ENCODE measurements at regions not wholly inside any gene's neighbourhood (a gene's known extent, or its start where the extent isn't known, plus 50 kb on each side); places are given as distances from the start of the nearest gene placed in this dataset.

DNA sequence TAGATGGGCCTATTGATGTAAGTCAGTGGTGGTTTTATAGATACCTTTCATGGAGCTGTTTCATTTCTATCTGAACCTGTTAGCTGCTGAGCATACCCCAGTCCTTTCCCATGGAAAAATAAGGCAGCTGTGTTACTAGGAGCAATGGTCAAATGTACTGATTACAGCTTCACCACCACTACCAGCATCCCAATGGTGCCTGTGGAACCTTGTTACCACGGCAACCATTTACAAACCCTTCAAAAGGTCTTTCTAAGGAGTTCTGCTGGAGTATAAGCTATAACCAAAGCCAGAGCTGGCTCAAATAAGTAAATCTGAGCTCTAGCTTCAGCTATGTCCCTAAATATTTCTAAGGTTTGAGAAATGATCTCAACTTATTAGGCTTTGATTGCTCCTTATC, 133.4 kb upstream of the ACP3 start:
- FAIRE-seq, result no peak
- no peak for DNase-seq (ENCODE audit: low spot score)

DNA sequence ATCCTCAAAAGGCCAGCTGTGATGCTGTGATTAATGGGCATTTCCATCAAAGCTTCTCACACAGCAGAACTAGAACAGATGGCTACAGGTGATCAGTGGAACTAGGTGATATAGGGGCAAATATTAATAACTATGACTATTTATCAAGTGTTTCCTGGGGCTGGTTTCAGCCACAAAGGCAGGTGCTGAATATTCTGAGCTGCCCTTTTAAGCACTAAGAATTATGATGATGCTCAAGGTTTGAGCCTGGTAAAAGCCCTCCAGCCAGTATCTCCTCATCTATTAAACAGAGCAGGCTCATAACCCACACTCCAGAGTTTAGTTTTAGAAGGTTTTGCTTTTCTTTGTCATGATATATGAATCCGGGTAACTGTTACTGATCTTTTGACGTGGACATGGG, 129.5 kb upstream of the ACP3 start:
- DNase-seq (ENCODE audit: low spot score) (no peak), FAIRE-seq (no peak)

DNA sequence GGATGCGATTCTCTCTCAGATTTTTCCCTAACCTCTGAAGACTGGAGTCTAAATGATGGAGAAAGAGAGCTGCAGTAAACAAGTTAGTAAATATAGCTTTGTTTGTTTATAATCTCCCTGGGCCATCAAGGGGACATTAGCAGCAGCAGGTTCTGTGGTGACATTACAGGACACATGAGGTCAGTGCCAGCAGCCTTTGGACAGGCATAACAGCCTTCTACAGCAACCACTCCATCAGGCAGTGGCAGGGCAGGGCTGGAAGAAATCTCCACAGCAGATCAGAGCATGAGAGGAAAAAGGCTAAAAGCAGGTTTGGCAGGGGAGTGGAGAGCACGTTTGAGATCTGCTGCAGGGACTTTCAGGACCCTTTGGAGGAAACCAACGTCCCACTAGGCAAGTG, 127.6 kb upstream of the ACP3 start:
- no peak for FAIRE-seq
- DNase-seq (ENCODE audit: low spot score), result no peak

DNA sequence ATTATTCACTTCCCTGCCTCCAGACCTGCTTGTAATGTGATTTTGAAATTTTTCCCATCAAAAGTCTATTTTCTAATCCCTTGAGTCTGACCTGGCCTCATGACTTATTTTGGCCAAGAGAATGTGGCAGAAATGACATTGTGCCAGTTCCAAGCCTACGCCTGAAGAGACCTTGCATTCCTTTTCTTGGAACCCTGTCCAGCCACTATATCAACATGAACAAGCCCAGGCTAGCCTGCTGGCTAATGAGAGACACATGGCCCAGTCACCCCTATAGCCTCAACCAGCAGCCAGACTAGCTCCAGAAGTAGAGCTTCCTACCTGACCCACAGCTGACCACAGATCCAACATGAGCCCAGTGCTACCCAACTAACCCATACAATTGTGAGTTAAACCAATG, 121.1 kb upstream of the ACP3 start:
- no peak for FAIRE-seq

DNA sequence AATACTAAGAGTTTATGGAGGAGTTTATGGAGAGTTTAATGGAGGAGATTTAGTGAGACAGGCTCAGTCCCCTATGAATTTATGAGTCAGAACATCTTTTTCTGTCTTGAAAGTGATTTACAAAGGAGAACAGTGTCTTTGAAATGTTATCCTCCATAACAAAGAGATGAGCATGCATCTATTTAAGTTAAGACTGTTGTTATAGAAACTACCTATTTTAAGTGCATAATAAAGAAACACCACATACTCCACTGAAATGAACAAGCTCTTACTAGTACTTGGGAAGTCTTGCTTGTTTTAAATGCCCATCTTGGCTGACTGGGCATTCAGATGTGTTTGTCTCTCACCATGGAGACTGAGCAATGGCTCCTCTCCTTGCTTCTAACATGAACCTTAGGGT, 118.7 kb upstream of the ACP3 start:
- FAIRE-seq, result no peak
- no peak for DNase-seq (ENCODE audit: low spot score)

More for the DNA sequence above, 121.1 kb upstream of the ACP3 start:
- no peak for DNase-seq (ENCODE audit: low spot score)

DNA sequence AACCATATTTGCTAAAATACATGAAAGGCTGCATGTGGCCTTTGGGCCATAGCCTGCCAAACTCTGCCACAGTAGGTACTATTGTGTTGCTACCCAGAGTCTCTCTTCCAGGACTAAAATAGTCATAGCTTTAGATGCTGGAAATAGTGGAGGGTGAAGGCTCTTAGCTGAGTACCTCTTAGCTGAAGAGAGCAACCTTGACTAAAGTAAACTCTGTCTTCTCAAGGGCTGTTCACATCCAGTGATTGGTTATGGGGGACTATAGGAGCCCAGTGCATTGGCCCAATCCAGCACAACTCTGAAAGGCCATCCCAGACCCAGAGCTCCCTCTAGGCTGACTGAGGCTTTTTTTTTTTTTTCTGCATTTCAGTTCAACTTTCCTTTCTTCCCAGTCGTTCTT, 117.8 kb upstream of the ACP3 start:
- DNase-seq (ENCODE audit: low spot score) (no peak), FAIRE-seq (no peak)

DNA sequence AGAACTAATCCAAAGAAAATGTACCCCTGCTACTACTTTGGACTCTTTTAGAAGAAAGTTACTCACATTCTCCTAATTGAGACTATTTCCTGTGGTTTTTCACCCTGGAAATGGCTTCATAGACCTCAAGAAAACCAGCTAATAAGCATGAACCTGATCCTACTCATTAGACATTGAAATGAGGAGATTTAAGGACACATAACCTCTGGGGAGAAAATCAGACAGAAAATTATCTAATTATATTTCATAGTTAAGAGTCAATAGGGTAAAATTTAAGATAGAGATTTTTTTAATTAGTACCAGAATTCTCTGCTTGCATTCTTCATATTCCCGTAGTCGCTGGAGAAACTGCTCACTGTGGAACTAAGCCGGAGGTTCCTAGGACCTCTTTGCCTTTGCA, 114.6 kb upstream of the ACP3 start:
- no peak for FAIRE-seq

DNA sequence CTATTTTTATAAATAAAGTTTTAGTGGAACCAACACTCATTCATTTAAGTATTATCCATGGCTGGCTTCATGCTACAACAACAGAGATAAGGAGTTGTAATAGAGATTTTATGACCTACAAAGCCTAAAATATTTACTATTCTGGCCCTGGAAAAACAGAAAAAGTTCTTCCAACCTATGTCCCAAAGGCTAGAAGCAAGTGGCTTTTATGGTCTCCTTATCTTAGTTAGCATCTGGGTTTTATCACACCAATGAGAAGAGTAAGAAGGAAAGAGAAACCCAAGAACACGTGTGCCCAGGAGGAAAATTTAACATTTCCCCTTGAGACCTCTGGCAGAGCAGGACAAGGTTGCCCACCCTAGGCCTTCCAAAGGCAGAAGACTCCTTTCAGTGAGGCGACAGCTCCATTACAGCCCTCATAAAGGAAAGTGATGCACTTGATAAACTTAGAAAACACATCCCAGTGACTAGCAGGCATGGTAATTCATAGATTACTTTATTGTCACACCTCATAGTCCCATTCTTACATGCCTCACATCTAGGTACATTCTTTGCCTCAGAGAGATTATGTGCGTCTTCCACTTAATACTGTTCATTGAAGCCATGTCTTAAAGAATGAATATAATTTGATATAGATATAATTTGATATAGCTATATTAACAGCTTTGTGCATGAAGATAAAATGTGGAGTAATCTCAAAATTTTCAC, 113.2 kb upstream of the ACP3 start:
- FAIRE-seq (no peak), DNase-seq (ENCODE audit: low spot score) (no peak)

More for the DNA sequence above, 114.6 kb upstream of the ACP3 start:
- no peak for DNase-seq (ENCODE audit: low spot score)

DNA sequence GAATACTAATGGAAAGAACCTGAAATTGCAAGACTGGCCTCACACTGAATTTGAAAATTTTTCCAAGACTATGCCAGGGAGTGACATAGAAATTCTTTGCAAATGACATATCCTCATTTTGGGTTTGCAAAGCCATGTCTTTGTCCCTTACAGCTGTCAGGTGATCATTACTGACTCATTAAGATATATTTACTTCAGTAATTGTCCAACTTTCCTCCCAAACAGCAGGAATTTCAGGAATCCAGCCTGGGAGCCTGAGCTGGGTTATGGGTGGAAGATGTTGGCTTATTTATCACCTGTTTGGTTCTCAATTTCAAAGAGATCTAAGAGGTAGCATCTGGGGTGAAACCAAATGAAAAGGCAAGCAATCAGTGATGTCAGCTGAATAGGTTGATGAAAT, 111.6 kb upstream of the ACP3 start:
- peak; percentile 37 for DNase-seq (ENCODE audit: low spot score)
- no peak for FAIRE-seq

DNA sequence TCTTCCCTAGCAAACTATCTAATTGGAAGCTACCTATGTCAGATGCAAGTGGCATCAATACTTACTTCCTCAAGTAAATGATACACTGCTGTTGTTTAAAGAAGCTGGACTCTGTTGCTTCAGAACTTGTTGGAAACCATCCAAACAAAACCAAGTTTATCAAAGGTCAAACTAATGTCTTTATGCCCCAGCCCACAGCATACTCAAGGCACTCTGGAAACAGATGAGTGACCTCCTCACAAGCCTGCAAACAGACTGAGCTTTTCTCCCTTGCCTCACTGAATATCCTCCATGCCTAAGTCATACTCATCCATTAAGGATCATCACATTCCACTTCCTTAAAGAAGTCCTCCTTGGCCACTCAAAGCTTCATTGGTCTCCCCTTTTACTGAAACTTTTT, 107.4 kb upstream of the ACP3 start:
- no peak for FAIRE-seq
- no peak for DNase-seq (ENCODE audit: low spot score)

DNA sequence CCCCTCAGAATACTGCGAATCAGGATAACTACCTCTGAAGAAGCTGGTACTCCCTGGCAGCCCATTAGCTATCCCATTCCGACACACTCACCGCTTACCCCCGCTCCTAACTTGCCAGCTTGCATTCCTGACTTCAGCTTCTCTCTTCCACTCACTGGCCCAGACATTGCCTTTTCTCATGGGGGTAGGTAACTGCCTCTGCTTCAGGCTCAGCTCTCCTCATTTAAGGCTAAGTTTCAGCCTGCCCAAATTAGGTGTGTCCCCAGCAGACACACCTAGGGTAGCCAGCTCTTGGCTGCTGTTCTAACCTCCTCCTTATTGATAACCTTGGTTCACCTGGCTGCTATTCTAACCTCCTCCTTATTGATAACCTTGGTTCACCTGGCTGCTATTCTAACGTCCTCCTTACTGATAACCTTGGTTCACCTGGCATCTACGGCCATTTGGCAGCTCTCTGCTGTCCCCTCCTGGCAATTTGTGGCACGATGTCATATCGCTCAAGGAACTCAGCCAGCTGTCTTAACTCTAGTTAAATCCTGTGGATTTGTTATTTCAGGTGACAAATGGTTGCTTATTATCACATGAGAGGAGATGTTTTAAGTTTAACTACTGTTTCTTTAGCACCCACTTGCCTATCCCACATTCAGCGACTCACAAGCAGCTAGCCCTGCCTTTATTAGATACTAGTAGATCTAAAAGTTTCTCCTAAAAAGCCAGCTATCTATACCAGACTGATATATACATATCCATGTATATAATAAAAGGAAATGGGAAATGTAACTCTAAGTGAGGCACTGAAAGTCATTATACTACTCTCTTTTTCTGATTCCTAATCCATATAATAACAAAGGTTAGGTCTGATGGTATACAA, 106.5 kb upstream of the ACP3 start:
- FAIRE-seq, result no peak
- DNase-seq (ENCODE audit: low spot score), result no peak

DNA sequence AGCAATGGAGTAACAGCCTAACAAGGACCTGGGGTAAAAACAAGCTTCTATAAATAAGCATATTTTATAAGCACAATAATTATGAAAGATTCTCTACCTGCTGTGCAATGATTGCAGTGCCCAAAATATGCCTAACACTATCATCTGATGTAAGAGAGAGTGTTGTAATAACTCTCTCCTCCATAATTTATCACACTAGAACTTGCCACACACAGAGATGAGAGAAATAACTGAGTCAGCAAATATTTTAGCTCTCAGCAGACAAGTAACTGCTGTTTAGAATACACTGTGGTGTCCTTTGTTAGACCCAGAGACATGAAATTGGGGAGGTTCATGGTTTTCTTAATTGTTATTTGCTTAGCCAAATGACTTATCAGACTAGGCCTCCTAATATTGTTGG, 105.3 kb upstream of the ACP3 start:
- FAIRE-seq, result no peak
- DNase-seq (ENCODE audit: low spot score), result no peak

DNA sequence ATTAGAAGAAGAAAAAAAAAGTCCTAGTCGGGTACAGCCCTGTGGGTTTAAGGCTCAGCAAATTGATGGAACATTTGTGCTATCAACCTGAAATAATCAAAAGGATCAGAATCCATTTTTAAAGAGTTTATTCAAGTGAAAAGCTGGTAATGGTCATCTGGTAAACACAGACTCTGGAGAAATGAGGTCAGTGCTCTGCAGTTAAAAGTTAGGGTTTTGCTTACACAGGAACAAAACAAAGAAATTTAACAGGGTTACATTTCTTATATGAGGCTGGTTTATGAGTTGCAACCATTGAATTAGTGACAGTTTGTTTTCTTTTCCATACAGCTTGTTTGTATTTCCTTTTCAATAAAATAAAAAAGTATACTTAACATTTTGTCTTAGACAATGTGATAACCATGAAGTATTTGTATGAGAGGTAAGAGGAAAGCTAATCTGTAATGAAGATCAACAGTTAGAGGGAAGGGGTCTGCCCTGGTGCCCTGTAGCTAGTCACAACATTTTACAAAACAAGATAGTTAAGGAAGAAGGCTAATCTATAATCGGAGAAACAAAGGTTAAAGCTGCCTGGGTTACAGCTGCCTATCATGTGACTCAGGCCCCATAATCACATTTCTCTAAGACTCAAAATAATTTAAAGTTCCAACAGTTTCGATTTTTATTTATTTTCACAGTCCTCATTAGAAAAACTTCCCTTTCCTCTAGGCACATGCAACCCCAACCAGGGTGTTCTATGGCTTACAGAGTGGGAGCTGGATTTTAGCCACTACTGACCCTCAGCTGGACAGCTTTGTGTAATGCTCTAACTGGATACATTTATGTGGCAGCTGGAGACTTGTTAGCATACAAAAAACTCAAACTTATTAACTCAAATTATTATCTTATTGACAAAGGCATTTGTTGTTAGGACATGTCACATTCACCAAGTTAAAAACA, 98.1 kb upstream of the ACP3 start:
- DNase-seq (ENCODE audit: low spot score) (no peak), FAIRE-seq (no peak)

DNA sequence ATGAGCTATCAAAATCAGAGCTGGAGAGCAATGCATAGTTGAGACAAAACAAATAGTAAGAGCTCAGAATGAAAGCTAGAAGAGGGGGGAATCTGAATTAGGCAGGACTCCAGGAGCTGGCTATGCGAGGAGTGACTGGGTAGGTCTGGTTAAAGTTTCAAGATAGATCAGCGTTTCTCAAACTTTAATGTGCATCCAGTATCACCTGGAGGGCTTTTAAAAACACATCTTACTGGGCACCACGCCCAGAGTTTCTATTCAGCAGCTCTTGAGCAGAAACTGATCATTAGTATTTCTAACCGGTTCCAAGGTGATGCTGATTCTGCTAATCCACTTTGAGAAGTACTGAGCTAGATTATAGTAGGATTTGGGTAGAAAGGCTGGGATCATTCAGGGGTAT, 96.2 kb upstream of the ACP3 start:
- FAIRE-seq (no peak), DNase-seq (ENCODE audit: low spot score) (no peak)

DNA sequence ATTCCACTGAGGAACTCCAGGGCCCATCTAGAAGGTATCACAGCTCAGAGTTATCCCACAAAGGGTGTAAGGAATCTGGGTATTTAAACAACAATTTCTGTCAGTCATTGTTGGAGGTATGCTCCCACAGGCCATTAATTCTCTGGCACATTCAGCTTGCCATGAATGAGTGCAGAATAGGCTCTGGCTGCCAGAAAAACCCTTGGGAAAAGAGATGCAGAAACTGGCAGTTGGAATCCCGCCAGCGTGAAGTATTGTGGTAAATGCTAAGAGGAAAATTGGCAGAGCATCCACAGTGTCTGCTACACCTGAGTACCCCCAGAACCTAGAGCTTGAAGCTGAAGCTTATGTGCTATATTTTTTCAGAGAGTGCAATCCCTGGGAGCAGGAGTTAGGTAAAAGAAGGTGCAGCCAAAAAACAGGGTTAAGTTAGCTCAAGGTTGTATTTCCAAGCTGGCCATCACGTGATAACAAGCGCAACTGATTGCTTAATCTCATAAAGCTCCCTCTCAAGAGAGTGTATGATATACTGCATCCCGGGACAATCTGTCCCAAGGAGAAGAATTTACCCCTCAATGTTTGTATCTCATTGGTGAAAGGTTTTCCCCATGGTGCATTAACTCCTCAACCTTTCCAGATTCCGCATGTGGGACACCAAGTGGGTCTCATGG, 94.2 kb upstream of the ACP3 start:
- FAIRE-seq (no peak), DNase-seq (ENCODE audit: low spot score) (no peak)

DNA sequence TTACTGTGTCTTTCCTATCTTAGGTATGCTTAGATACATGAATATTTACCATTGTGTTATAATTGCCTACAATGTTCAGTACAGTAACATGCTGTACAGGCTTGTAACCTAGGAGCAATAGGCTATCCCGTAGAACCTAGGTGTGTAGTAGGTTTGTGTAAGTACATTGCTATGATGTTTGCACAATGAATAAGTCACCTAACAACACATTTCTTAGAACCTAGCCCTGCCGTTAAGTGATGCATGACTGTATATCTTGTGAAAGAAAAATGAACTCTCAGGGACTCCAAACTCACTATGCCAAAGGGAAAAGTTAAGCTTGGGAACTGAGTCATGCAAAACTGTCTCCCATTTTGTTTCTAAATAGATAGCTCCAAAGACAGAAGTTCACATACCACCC, 91.5 kb upstream of the ACP3 start:
- FAIRE-seq, result no peak
- DNase-seq (ENCODE audit: low spot score), result no peak

DNA sequence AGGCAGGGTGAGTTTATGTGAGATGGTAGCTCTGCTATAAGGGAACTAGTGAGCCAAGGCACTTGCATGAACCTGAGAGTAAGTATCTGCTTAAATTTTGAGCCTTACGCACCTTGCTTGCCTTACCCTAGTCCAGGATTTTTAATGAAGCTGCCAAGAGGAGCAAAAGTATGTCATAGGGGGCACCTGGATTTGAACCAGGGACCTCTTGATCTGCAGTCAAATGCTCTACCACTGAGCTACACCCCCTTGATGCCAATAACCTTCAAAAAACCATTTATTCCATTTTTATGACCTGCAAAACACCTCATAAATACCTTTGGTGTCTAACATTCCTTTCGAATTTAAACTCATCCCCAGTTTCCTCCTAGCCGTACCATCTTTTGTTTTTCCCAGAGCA, 88.3 kb upstream of the ACP3 start:
- no peak for FAIRE-seq

DNA sequence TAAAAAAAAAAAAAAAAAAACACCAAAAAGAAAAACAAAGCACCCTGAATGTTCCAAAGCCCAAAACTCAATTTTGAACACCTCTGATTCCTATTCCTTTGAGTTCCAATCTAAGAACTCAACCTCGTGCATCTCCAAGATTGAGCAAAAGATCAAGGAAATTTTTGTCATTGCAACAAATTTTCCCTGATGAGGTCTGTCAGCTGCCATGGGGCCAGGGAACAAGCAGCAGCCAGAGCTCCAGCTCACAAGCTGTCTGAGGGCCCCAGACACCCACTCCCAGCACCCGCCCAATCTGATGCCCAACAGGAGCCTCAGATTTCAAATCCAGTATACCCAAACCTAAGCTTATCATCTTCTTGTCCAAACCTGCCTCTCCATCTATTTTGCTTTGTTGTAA, 87.6 kb upstream of the ACP3 start:
- no peak for DNase-seq (ENCODE audit: low spot score)
- FAIRE-seq, result no peak

More for the DNA sequence above, 88.3 kb upstream of the ACP3 start:
- no peak for DNase-seq (ENCODE audit: low spot score)

DNA sequence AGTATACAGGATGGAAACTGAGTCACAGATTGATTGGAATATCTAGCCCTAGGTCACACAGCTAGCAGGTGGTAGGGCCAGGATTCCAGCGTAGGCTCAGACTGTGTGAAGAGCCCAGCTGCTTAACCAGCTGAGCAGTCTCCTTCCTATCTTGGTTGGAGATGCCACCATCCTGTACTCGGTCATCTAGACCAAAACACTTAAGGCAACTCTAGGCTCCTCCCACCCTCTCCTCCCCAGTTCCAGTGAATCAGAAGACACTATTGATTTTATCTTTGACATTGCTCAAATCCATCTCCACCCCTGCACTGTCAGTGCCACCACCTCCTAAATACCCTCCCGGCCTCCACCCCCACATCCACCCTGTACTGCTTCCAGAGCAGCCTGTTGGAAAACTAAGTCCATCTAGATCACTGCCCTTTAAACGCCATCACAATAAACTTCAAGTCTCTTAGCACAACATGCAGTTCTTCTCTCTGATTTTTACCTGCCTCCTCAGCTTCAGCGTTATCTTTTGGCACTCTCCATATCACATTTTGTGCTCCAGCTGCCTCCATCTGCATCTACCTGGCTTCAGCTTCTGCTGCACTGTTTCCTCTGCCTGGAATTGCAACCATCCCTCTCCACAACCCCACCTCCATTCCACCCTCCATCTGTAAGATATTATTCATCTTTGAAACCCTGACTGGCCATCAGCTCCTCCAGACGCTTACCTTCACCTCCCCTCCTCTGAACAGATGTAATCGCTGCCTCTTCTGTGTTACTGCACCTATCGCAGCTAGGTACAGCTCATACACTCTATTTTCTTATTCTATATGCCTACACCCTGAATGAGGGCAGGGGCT, 86.8 kb upstream of the ACP3 start:
- FAIRE-seq (no peak), DNase-seq (ENCODE audit: low spot score) (no peak)

DNA sequence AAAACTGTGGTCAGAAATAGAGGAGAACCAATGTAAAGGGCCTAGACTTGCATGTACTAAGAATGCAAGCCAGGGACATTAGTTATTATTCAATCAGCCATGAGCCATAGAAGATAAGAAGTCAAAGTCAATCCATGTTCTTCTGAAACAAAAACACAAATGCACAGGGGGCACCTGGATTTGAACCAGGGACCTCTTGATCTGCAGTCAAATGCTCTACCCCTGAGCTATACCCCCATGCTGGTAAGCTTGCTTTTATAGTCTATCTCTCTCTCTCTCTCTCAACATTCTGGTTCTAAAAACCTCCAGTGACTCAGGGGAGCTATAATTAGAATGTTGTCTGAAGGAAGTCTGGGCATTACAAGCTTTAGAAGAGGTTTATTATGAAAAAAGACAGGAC, 85.6 kb upstream of the ACP3 start:
- DNase-seq (ENCODE audit: low spot score), result peak; percentile 32

More for the DNA sequence above, 85.6 kb upstream of the ACP3 start:
- no peak for FAIRE-seq

All from urothelium cell line (cell line).